ENCODE measurements at regions not wholly inside any gene's neighbourhood (a gene's known extent, or its start where the extent isn't known, plus 50 kb on each side); places are given as distances from the start of the nearest gene placed in this dataset.

DNA sequence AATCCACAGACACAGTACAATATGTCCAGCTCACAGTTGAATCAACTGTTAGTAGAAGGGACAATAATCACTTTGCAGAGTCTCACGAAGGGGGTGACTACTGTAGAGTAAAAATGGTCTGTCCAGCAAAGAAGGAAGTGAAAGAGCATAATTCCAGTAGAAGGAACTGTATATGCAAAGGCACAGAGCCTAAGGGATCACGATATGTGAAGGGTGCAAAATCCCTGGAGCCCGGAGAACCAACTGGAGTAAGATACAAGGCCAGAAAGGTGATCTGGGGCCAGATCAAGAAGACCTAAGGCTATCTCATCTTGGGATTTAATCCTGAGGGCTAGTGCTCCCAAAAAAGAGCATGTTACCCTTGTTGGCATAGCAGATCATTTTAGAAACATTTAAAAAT is 192.7 kb upstream of the LDB2 start:
- TF ChIP-seq, protein P1, sequence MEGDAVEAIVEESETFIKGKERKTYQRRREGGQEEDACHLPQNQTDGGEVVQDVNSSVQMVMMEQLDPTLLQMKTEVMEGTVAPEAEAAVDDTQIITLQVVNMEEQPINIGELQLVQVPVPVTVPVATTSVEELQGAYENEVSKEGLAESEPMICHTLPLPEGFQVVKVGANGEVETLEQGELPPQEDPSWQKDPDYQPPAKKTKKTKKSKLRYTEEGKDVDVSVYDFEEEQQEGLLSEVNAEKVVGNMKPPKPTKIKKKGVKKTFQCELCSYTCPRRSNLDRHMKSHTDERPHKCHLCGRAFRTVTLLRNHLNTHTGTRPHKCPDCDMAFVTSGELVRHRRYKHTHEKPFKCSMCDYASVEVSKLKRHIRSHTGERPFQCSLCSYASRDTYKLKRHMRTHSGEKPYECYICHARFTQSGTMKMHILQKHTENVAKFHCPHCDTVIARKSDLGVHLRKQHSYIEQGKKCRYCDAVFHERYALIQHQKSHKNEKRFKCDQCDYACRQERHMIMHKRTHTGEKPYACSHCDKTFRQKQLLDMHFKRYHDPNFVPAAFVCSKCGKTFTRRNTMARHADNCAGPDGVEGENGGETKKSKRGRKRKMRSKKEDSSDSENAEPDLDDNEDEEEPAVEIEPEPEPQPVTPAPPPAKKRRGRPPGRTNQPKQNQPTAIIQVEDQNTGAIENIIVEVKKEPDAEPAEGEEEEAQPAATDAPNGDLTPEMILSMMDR (IDR thresholded peaks at IDR 0.05) = no peak
- no peak for TF ChIP-seq POLR2A (IDR thresholded peaks at IDR 0.05)
